H1 (cell line): ENCODE measurements at regions not wholly inside any gene's neighbourhood (a gene's known extent, or its start where the extent isn't known, plus 50 kb on each side); places are given as distances from the start of the nearest gene placed in this dataset.

ENCODE experiments used
- CTCF ChIA-PET: fragments of 300-600 bp; sonication (Branson Sonifier 250); formaldehyde crosslinking; loops from one replicate; lab custom pipeline; 2021; ENCODE audit not compliant: partially characterized antibody; lab: Charles Lee
- POLR2A ChIA-PET: fragments of 300-600 bp; sonication (Branson Sonifier 250); formaldehyde crosslinking; loops from one replicate; lab custom pipeline; 2021; ENCODE audit warnings: inconsistent platforms; ENCODE audit not compliant: partially characterized antibody; lab: Charles Lee
- DNase-seq, 2 experiments: peaks; one replicate each; pipeline versions ENCODE4 v3.0.0 to v3.0.0-alpha.2; 2010 to 2022; ENCODE audit warnings: low spot score in 2 of 2, low read depth in 1 of 2, mixed read lengths in 1 of 2
- FAIRE-seq: peaks from 2 replicates; lab custom pipeline; 2011; peaks lifted over from hg19 to GRCh38; lab: Jason Lieb, UNC
- H2AFZ ChIP-seq: 2 replicates; pipeline ENCODE4 v1.8.1; 2012; ENCODE audit warnings: low read length, inconsistent platforms
- H2AK5ac ChIP-seq: 2 replicates; pipeline ENCODE4 v1.6.1; 2013; ENCODE audit warnings: low read depth, low read length
- H2BK120ac ChIP-seq: replicated peaks from 2 replicates; pipeline ENCODE3; 2013; ENCODE audit warnings: low read depth, low read length, inconsistent platforms
- H2BK12ac ChIP-seq: 2 replicates; pipeline ENCODE4 v1.6.1; 2013; ENCODE audit warnings: low read depth, low read length
- H2BK15ac ChIP-seq: 2 replicates; pipeline ENCODE4 v1.6.1; 2013; ENCODE audit warnings: low read length
- H2BK20ac ChIP-seq: 2 replicates; pipeline ENCODE4 v1.6.1; 2013; ENCODE audit warnings: low read length
- H2BK5ac ChIP-seq: 2 replicates; pipeline ENCODE4 v1.6.1; 2013; ENCODE audit warnings: low read depth, low read length
- H3K14ac ChIP-seq: 2 replicates; pipeline ENCODE4 v1.6.1; 2013; ENCODE audit warnings: inconsistent platforms; ENCODE audit not compliant: insufficient read length
- H3K18ac ChIP-seq: 2 replicates; pipeline ENCODE4 v1.6.1; 2013; ENCODE audit warnings: low read length; ENCODE audit errors: extremely low read depth
- H3K23ac ChIP-seq: 2 replicates; pipeline ENCODE4 v1.6.1; 2013; ENCODE audit warnings: inconsistent platforms; ENCODE audit not compliant: insufficient read length
- H3K23me2 ChIP-seq: 2 replicates; pipeline ENCODE4 v1.6.1; 2013; ENCODE audit warnings: low read depth, low read length
- H3K27ac ChIP-seq: 2 replicates; pipeline ENCODE4 v1.6.1; 2011; ENCODE audit warnings: low read depth, low read length, inconsistent platforms
- H3K27me3 ChIP-seq, 4 experiments: replicated peaks in 1 of 4; 1 replicate in 1 of 4; 2 replicates in 3 of 4; pipeline versions ENCODE4 v1.6.1 to v1.8.1; 2011 to 2013; ENCODE audit warnings: low read length in 3 of 4, mild to moderate bottlenecking in 3 of 4, inconsistent platforms in 2 of 4, mixed read lengths in 2 of 4, moderate library complexity in 1 of 4; ENCODE audit not compliant: control insufficient read depth in 3 of 4, insufficient read depth in 3 of 4; ENCODE audit errors: extremely low read depth in 1 of 4
- H3K36me3 ChIP-seq, 4 experiments: 2 replicates each; pipeline versions ENCODE4 v1.6.1 to v1.8.1; 2011 to 2013; ENCODE audit warnings: mild to moderate bottlenecking in 4 of 4, low read length in 3 of 4, moderate library complexity in 2 of 4, control low read depth in 1 of 4, inconsistent platforms in 1 of 4; ENCODE audit not compliant: insufficient read depth in 4 of 4, control insufficient read depth in 2 of 4
- H3K4ac ChIP-seq: replicated peaks from 2 replicates; pipeline ENCODE3; 2013; ENCODE audit warnings: low read length, low read depth, mixed read lengths, inconsistent platforms; ENCODE audit not compliant: insufficient read length
- H3K4me1 ChIP-seq, 4 experiments: replicated peaks in 1 of 4; 1 replicate in 1 of 4; 2 replicates in 3 of 4; pipeline versions ENCODE4 v1.6.1 to v1.8.1; 2011 to 2013; ENCODE audit warnings: low read length in 3 of 4, inconsistent platforms in 2 of 4, mixed read lengths in 1 of 4; ENCODE audit not compliant: insufficient read depth in 4 of 4, control insufficient read depth in 3 of 4
- H3K4me2 ChIP-seq, 2 experiments: 2 replicates each; pipeline versions ENCODE4 v1.6.1 to v1.8.1; 2011 to 2013; ENCODE audit warnings: low read depth in 2 of 2, low read length in 2 of 2, control low read depth in 1 of 2, inconsistent platforms in 1 of 2, mild to moderate bottlenecking in 1 of 2; ENCODE audit not compliant: insufficient read depth in 1 of 2
- H3K4me3 ChIP-seq, 4 experiments: fragments of 200-600, 300-600 bp in 1 of 4; sonication (generic), shearing (Covaris generic), sonication (Bioruptor Twin) in 1 of 4; 2 replicates each; pipeline versions ENCODE4 v1.5.1 to v1.8.1; 2011 to 2016; ENCODE audit warnings: low read length in 4 of 4, low read depth in 3 of 4, control low read depth in 2 of 4, inconsistent platforms in 2 of 4, mild to moderate bottlenecking in 2 of 4, mixed read lengths in 1 of 4, moderate library complexity in 1 of 4; ENCODE audit not compliant: insufficient read depth in 2 of 4; ENCODE audit errors: extremely low read depth in 1 of 4
- H3K56ac ChIP-seq: replicated peaks from 2 replicates; pipeline ENCODE3; 2013; ENCODE audit warnings: low read depth, mild to moderate bottlenecking, mixed read lengths, low read length, inconsistent platforms; ENCODE audit not compliant: insufficient read length
- H3K79me1 ChIP-seq: 2 replicates; pipeline ENCODE4 v1.6.1; 2013; ENCODE audit warnings: low read depth, low read length, control low read depth
- H3K79me2 ChIP-seq, 2 experiments: 2 replicates each; pipeline versions ENCODE4 v1.6.1 to v1.8.1; 2012 to 2013; ENCODE audit warnings: low read length in 2 of 2, mild to moderate bottlenecking in 2 of 2, inconsistent platforms in 1 of 2; ENCODE audit not compliant: insufficient read depth in 2 of 2, control insufficient read depth in 1 of 2
- H3K9ac ChIP-seq, 4 experiments: replicated peaks in 1 of 4; 1 replicate in 1 of 4; 2 replicates in 3 of 4; pipeline versions ENCODE4 v1.6.1 to v1.8.1; 2011 to 2013; ENCODE audit warnings: low read depth in 3 of 4, low read length in 3 of 4, control low read depth in 2 of 4, mild to moderate bottlenecking in 2 of 4, moderate library complexity in 2 of 4, inconsistent platforms in 1 of 4; ENCODE audit errors: extremely low read depth in 1 of 4
- H3K9me3 ChIP-seq, 2 experiments: 2 replicates each; pipeline versions ENCODE4 v1.6.1 to v1.8.1; 2012 to 2013; ENCODE audit warnings: mild to moderate bottlenecking in 2 of 2, moderate library complexity in 2 of 2, control low read depth in 1 of 2, inconsistent platforms in 1 of 2, low read depth in 1 of 2, low read length in 1 of 2, mixed read lengths in 1 of 2; ENCODE audit not compliant: insufficient read depth in 2 of 2
- H4K20me1 ChIP-seq, 2 experiments: replicated peaks in 1 of 2; 2 replicates each; pipeline versions ENCODE3 to v1.8.1; 2011 to 2013; ENCODE audit warnings: inconsistent platforms in 2 of 2, low read length in 2 of 2, mild to moderate bottlenecking in 1 of 2; ENCODE audit not compliant: insufficient read depth in 2 of 2, control insufficient read depth in 1 of 2
- H4K5ac ChIP-seq: 2 replicates; pipeline ENCODE4 v1.6.1; 2013; ENCODE audit warnings: low read length, low read depth, mixed read lengths, inconsistent platforms; ENCODE audit not compliant: insufficient read length
- H4K8ac ChIP-seq: 2 replicates; pipeline ENCODE4 v1.8.0; 2013; ENCODE audit warnings: mild to moderate bottlenecking, moderate library complexity, low read length, inconsistent platforms; ENCODE audit not compliant: insufficient read depth; ENCODE audit errors: extremely low read depth
- H4K91ac ChIP-seq: replicated peaks from 2 replicates; pipeline ENCODE3; 2013; ENCODE audit warnings: low read length, mixed read lengths, inconsistent platforms; ENCODE audit not compliant: insufficient read length
- BRCA1 ChIP-seq: IDR thresholded peaks from 2 replicates; pipeline ENCODE4 v1.6.1; 2012; ENCODE audit warnings: low read depth, low read length, improper control_type of control experiment
- POLR2A ChIP-seq, 2 experiments: IDR thresholded peaks; 1 replicate in 1 of 2; 2 replicates in 1 of 2; pipeline ENCODE4 v1.6.1; 2011; ENCODE audit warnings: low read depth in 2 of 2, low read length in 2 of 2, mild to moderate bottlenecking in 2 of 2; ENCODE audit errors: control extremely low read depth in 1 of 2
- SUZ12 ChIP-seq: fragments of 200-600 bp; sonication (generic); IDR thresholded peaks from 2 replicates; pipeline ENCODE4 v1.6.1; 2012; ENCODE audit warnings: mild to moderate bottlenecking, inconsistent platforms, low read length, moderate library complexity, mixed read lengths
- TCF12 ChIP-seq: IDR thresholded peaks from 2 replicates; pipeline ENCODE4 v1.6.1; 2011; ENCODE audit warnings: low read depth, mild to moderate bottlenecking, low read length
- YY1 ChIP-seq: IDR thresholded peaks from 2 replicates; pipeline ENCODE4 v1.6.1; 2011; ENCODE audit warnings: low read depth, mild to moderate bottlenecking, low read length
- WGBS, 2 experiments: shearing (Covaris generic) in 1 of 2; methylation state at CpG; one replicate each; pipeline versions ENCODE4 v1.1.6 to v1.1.7; 2013 to 2015; ENCODE audit warnings: low lambda C conversion rate in 2 of 2, mixed read lengths in 2 of 2, inconsistent platforms in 1 of 2, low coverage in 1 of 2, missing lambda C conversion rate in 1 of 2; ENCODE audit not compliant: insufficient replicate concordance in 2 of 2, insufficient coverage in 1 of 2, insufficient read length in 1 of 2; ENCODE audit errors: extremely low coverage in 1 of 2, missing lambda C conversion rate in 1 of 2; 5-methylcytosine and 5-hydroxymethylcytosine counted together

DNA sequence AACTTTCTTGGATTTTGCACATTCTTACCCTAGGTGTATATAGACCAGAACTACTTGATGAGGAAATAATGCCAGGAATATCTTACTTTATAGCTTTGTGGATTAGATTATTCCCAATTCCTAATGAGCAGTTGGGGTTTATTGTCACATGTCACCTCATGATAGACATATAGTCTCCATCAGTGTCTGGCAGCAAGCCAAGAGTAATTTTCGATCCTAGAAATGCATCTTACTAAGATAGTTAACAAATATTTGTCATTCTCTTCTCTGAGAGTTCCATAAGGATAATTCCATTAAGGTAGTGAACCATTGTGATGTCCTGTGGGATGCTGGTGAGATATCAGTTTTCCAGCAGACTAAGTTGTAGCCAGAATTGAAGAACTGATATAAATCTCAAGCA, 1282.9 kb upstream of the B3GALT2 start:
- Histone ChIP-seq H3K27ac (no peak overlapping the region), H2BK12ac (no peak overlapping the region), H2BK5ac (no peak overlapping the region), H2BK120ac (no peak overlapping the region), H3K36me3 (no peaks in the 10 kb centered on the region), H3K56ac (no peak overlapping the region), H3K9ac (no peak overlapping the region), H4K5ac (no peak overlapping the region), H3K14ac (no peak overlapping the region), H3K4me3 (no peak overlapping the region), H4K8ac (no peak overlapping the region), H3K18ac (no peak overlapping the region), H4K91ac (no peak overlapping the region), H3K79me2 (no peaks in the 10 kb centered on the region), H3K23ac (no peak overlapping the region), H3K4me2 (no peak overlapping the region), H2BK20ac (no peak overlapping the region), H4K20me1 (no peaks in the 10 kb centered on the region), H2BK15ac (no peak overlapping the region), H2AFZ (no peak overlapping the region), H3K4me1 (no peaks in the 10 kb centered on the region), H3K79me1 (no peaks in the 10 kb centered on the region), H3K23me2 (no peaks in the 10 kb centered on the region), H3K9me3 (no peaks in the 10 kb centered on the region), H3K4ac (no peak overlapping the region), H2AK5ac (no peak overlapping the region), H3K27me3 (no peaks in the 10 kb centered on the region)
- no peak for FAIRE-seq
- TF ChIP-seq BRCA1 (no peak), YY1 (no peak), POLR2A (IDR thresholded peaks at IDR 0.05; ENCODE audit: control extremely low read depth in 1 of 2, low read depth in 2 of 2, low read length in 2 of 2) (no peak), SUZ12 (no peak), TCF12 (no peak)
- ChIA-PET CTCF (interaction anchor here (1.0 kb wide), 1 partner anchor 20 kb away, joined by 3 read pairs; no protein-coding TSS in a partner anchor), POLR2A (no interaction called here)
- WGBS, 2 experiments = 100% methylated on average over 1 of the region's 1 CpG; no CpG with 5 or more reads in 1 of the 2 experiments
- DNase-seq = no peak
